Psoas muscle (tissue), 7 donors: ENCODE measurements at regions not wholly inside any gene's neighbourhood (a gene's known extent, or its start where the extent isn't known, plus 50 kb on each side); places are given as distances from the start of the nearest gene placed in this dataset.

Experiments used
- ATAC-seq, 4 donors: fragments of 200-7000 bp; cut with Tn5 transposase; one replicate each; pipeline ENCODE4 v1.9.1; 2020; ENCODE audit warnings: moderate library complexity in 3 of 4, mild to moderate bottlenecking in 2 of 4
- DNase-seq, 2 donors: peaks; one replicate each; pipeline ENCODE4 v3.0.0-alpha.2; 2020
- H3K27ac ChIP-seq: fragments of 200-600 bp; one replicate; pipeline ENCODE4 v1.8.0; 2022
- H3K27me3 ChIP-seq, 3 donors: fragments of 200-600 bp in 1 of 3; one replicate each; pipeline versions ENCODE4 v1.6.1 to v1.8.0; 2013 to 2022; ENCODE audit warnings: low read length in 2 of 3, mild to moderate bottlenecking in 2 of 3, moderate library complexity in 1 of 3; ENCODE audit not compliant: insufficient read depth in 3 of 3
- H3K36me3 ChIP-seq, 2 donors: fragments of 200-600 bp in 1 of 2; one replicate each; pipeline versions ENCODE4 v1.6.1 to v1.8.0; 2013 to 2022; ENCODE audit warnings: low read depth in 1 of 2, mild to moderate bottlenecking in 1 of 2, moderate library complexity in 1 of 2; ENCODE audit not compliant: insufficient read depth in 1 of 2
- H3K4me1 ChIP-seq: fragments of 200-600 bp; one replicate; pipeline ENCODE4 v1.8.0; 2022
- H3K4me3 ChIP-seq: fragments of 200-600 bp; one replicate; pipeline ENCODE4 v1.8.0; 2022; ENCODE audit warnings: mild to moderate bottlenecking
- H3K9me3 ChIP-seq: fragments of 200-600 bp; one replicate; pipeline ENCODE4 v1.8.0; 2022
- CTCF ChIP-seq: fragments of 200-600 bp; IDR thresholded peaks from one replicate; pipeline ENCODE4 v1.8.0; 2022; ENCODE audit warnings: antibody characterized with exemption
- WGBS, 3 donors: extraction: QIAGEN DNeasy Blood & Tissue Kit; methylation state at CpG; one replicate each; pipeline versions ENCODE4 v1.1.6 to v1.1.7; 2013; 5-methylcytosine and 5-hydroxymethylcytosine counted together
- intact Hi-C, 2 donors: fragments of 100-400 bp; cut with DNase I; formaldehyde crosslinking; loops; one replicate each; pipeline versions ENCODE4 v1.11.0 to v1.14.2; 2022
- donor health status: healthy with polysubstance abuse.
- donor health status: DM: no; HTN: no; CAD: no; lungs with moderate emphysema.
- donor health status: Bipolar disorder and iron deficiency.
- donor health status: healthy.
- donor health status: DM: yes; HTN: yes; CAD: no.
- donor health status: DM: no; HTN: no; CAD: no.
- donor health status: DM: yes; HTN: yes; CAD: no.

GRCh38 chr2:221115944-221116343 is 456.2 kb downstream of the EPHA4 start:
- DNase-seq, result no peak
- no peaks in the 10 kb centered on the region for H3K4me1 ChIP-seq
- no peaks in the 10 kb centered on the region for H3K36me3 ChIP-seq
- no peak for ATAC-seq
- no peaks in the 10 kb centered on the region for H3K27me3 ChIP-seq
- TF ChIP-seq CTCF, result no peak
- intact Hi-C loops, result no loop called here
- no peak overlapping the region for H3K4me3 ChIP-seq
- H3K9me3 ChIP-seq, result no peaks in the 10 kb centered on the region
- 71 to 82% (median 77%) methylated on average over 3 of the region's 3 CpGs for WGBS, 3 donors
- no peak overlapping the region for H3K27ac ChIP-seq

GRCh38 chr2:221120643-221121042 is 451.5 kb downstream of the EPHA4 start:
- no peak for DNase-seq
- Histone ChIP-seq H3K27ac (no peak overlapping the region), H3K4me1 (no peaks in the 10 kb centered on the region), H3K36me3 (no peaks in the 10 kb centered on the region), H3K9me3 (no peaks in the 10 kb centered on the region), H3K27me3 (no peaks in the 10 kb centered on the region), H3K4me3 (no peak overlapping the region)
- no peak for ATAC-seq
- intact Hi-C loops, result no loop called here
- WGBS, 3 donors, result 84 to 89% (median 86%) methylated on average over 2 of the region's 2 CpGs
- TF ChIP-seq CTCF, result no peak

- no peaks in the 10 kb centered on the region for H3K27me3 ChIP-seq
- intact Hi-C loops, result no loop called here
- no peaks in the 10 kb centered on the region for H3K4me1 ChIP-seq
- WGBS, 3 donors, result 93 to 96% (median 95%) methylated on average over 3 of the region's 3 CpGs
- ATAC-seq (no peak), DNase-seq (no peak)
- TF ChIP-seq CTCF, result no peak
- H3K9me3 ChIP-seq, result no peaks in the 10 kb centered on the region
- H3K4me3 ChIP-seq, result no peak overlapping the region
- no peak overlapping the region for H3K27ac ChIP-seq
- H3K36me3 ChIP-seq, result no peaks in the 10 kb centered on the region
Observed at GRCh38 chr2:221123396-221123795, 448.7 kb downstream of the EPHA4 start.

- H3K4me3 ChIP-seq, result no peak overlapping the region
- H3K27me3 ChIP-seq, result no peaks in the 10 kb centered on the region
- H3K4me1 ChIP-seq, result no peaks in the 10 kb centered on the region
- intact Hi-C loops, result no loop called here
- H3K9me3 ChIP-seq, result no peaks in the 10 kb centered on the region
- 40 to 51% (median 47%) methylated on average over 9 of the region's 9 CpGs for WGBS, 3 donors
- no peak for TF ChIP-seq CTCF
- no peak for ATAC-seq
- DNase-seq, result no peak
- H3K36me3 ChIP-seq, result no peaks in the 10 kb centered on the region
- no peak overlapping the region for H3K27ac ChIP-seq
Observed at GRCh38 chr2:221124532-221125240, 447.4 kb downstream of the EPHA4 start.

- no peak for ATAC-seq
- Histone ChIP-seq H3K36me3 (no peaks in the 10 kb centered on the region), H3K9me3 (no peaks in the 10 kb centered on the region), H3K27ac (no peak overlapping the region), H3K27me3 (no peaks in the 10 kb centered on the region), H3K4me3 (no peak overlapping the region), H3K4me1 (no peaks in the 10 kb centered on the region)
- 81 to 84% (median 81%) methylated on average over 3 of the region's 3 CpGs for WGBS, 3 donors
- intact Hi-C loops, result no loop called here
- no peak for TF ChIP-seq CTCF
- no peak for DNase-seq
Observed at GRCh38 chr2:221125691-221126090, 446.4 kb downstream of the EPHA4 start.
